Heart left ventricle (tissue), 16 donors: ENCODE measurements at regions not wholly inside any gene's neighbourhood (a gene's known extent, or its start where the extent isn't known, plus 50 kb on each side); places are given as distances from the start of the nearest gene placed in this dataset.
A peak's percentile ranks its signal among the peaks of the same experiment; 100 is the strongest.

Experiments
- ATAC-seq, 4 donors: fragments of 200-7000 bp; cut with Tn5 transposase; one replicate each; pipeline ENCODE4 v1.9.1; 2020 to 2022; ENCODE audit warnings: moderate library complexity in 4 of 4, mild to moderate bottlenecking in 3 of 4, moderate number of reproducible peaks in 1 of 4
- DNase-seq, 5 donors: peaks; one replicate each; pipeline ENCODE4 v3.0.0-alpha.2; 2020
- H3K27ac ChIP-seq, 12 donors: fragments of 200-600 bp; sonication (generic) in 4 of 12; one replicate each; pipeline versions ENCODE4 v1.5.0 to v1.8.0; 2016 to 2022; ENCODE audit warnings: mild to moderate bottlenecking in 2 of 12
- H3K27me3 ChIP-seq, 9 donors: fragments of 200-600 bp; sonication (generic) in 2 of 9; one replicate each; pipeline versions ENCODE4 v1.5.1 to v1.8.0; 2016 to 2022; ENCODE audit warnings: mild to moderate bottlenecking in 3 of 9
- H3K36me3 ChIP-seq, 9 donors: fragments of 200-600 bp; sonication (generic) in 2 of 9; one replicate each; pipeline versions ENCODE4 v1.5.0 to v1.8.0; 2018 to 2022; ENCODE audit warnings: mild to moderate bottlenecking in 2 of 9
- H3K4me1 ChIP-seq, 12 donors: fragments of 200-600 bp; sonication (generic) in 4 of 12; one replicate each; pipeline versions ENCODE4 v1.5.0 to v1.8.0; 2016 to 2022; ENCODE audit warnings: mild to moderate bottlenecking in 3 of 12
- H3K4me3 ChIP-seq, 12 donors: fragments of 200-600 bp; sonication (generic) in 4 of 12; one replicate each; pipeline versions ENCODE4 v1.5.0 to v1.8.0; 2017 to 2022; ENCODE audit warnings: mild to moderate bottlenecking in 9 of 12, moderate library complexity in 4 of 12
- H3K9me3 ChIP-seq, 12 donors: fragments of 200-600 bp; sonication (generic) in 4 of 12; one replicate each; pipeline versions ENCODE4 v1.5.0 to v1.8.0; 2016 to 2022; ENCODE audit warnings: mild to moderate bottlenecking in 1 of 12
- POLR2A ChIP-seq, 2 donors: fragments of 450-650 bp; IDR thresholded peaks; one replicate each; pipeline ENCODE4 v1.6.1; 2017; ENCODE audit warnings: antibody characterized with exemption in 2 of 2, mild to moderate bottlenecking in 2 of 2, moderate library complexity in 2 of 2
- WGBS, 4 donors: extraction: QIAGEN DNeasy Blood & Tissue Kit in 2 of 4; methylation state at CpG; one replicate each; pipeline versions ENCODE4 v1.1.5 to v1.1.7; 2013 to 2018; 5-methylcytosine and 5-hydroxymethylcytosine counted together
- intact Hi-C, 10 donors: fragments of 100-400 bp; cut with DNase I; formaldehyde crosslinking; loops; one replicate each; pipeline versions ENCODE4 v1.11.1 to v1.14.2; 2022
- TF ChIP-seq, protein P1 (sequence below), 12 donors: fragments of 200-600 bp; sonication (generic) in 4 of 12; IDR thresholded peaks; one replicate each; pipeline versions ENCODE4 v1.5.0 to v1.8.0; 2018 to 2022; ENCODE audit warnings: antibody characterized with exemption in 12 of 12, mild to moderate bottlenecking in 5 of 12
- donor health status: ischemic (EF 13 %, LVEDD 7.1; RV severe dilation, severe dysfunction).
- donor health status: healthy with polysubstance abuse.
- donor health status: DM: no; HTN: yes; CAD: no.
- donor health status: DM: no; HTN: no; CAD: no.
- donor health status: ischemic (EF 25% LVEDD 6.9; RV normal size, moderate dysfunction).
- donor health status: ischemic (EF 25% LVEDD 5.7; RV mildly dilated, moderate dysfunction).
- donor health status: healthy.
- donor health status: DM: yes; HTN: yes; CAD: no.
- donor health status: ischemic (EF 35%, LVEDD 5.7; RV mildly dilated, moderate dysfunction).
- donor health status: nonischemic (EF 11% LVEDD 7.7; RV severe dilation, severe dysfunction).
- donor health status: DM: yes; HTN: yes; CAD: no.
- donor health status: PGD.
- donor health status: ischemic (EF 29% LVEDD 5.4; RV normal size, mild dysfunction).
- donor health status: nonischemic (EF 23%, LVEDD 6.1; RV moderate dilation, normal function).

DNA sequence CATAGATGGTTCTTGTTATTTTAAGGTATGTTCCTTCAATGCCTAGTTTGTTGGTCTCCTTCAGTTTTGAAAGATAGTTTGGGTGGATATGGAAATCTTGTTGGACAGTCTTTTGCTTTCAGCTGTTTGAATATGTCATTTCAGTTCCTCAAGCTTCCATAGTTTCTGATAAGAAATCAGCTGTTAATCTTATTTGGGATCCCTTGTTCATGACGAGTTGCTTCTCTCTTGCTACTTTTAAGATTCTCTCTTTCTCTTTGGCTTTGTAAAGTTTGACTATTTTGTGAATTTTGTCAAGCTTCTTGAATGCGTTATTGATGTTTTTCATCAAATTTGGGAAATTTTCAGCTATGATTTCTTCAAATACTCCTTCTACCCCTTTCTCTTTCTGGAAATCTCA is 129.5 kb downstream of the GNL3L start:
- ATAC-seq: no peak
- H3K4me3 ChIP-seq: no peak overlapping the region
- no peak for DNase-seq
- H3K27me3 ChIP-seq: no peaks in the 10 kb centered on the region
- TF ChIP-seq, protein P1, sequence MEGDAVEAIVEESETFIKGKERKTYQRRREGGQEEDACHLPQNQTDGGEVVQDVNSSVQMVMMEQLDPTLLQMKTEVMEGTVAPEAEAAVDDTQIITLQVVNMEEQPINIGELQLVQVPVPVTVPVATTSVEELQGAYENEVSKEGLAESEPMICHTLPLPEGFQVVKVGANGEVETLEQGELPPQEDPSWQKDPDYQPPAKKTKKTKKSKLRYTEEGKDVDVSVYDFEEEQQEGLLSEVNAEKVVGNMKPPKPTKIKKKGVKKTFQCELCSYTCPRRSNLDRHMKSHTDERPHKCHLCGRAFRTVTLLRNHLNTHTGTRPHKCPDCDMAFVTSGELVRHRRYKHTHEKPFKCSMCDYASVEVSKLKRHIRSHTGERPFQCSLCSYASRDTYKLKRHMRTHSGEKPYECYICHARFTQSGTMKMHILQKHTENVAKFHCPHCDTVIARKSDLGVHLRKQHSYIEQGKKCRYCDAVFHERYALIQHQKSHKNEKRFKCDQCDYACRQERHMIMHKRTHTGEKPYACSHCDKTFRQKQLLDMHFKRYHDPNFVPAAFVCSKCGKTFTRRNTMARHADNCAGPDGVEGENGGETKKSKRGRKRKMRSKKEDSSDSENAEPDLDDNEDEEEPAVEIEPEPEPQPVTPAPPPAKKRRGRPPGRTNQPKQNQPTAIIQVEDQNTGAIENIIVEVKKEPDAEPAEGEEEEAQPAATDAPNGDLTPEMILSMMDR (IDR thresholded peaks at IDR 0.05): no peak
- TF ChIP-seq POLR2A (IDR thresholded peaks at IDR 0.05): no peak
- WGBS, 4 donors: 56 to 78% (median 70%) methylated on average over 2 of the region's 2 CpGs
- intact Hi-C loops: no loop called here
- H3K4me1 ChIP-seq: no peaks in the 10 kb centered on the region
- no peak overlapping the region for H3K27ac ChIP-seq
- H3K36me3 ChIP-seq: no peaks in the 10 kb centered on the region
- H3K9me3 ChIP-seq: peaks cover 0 to 29% (median 4%) of the 10 kb centered on the region in 12 donors

DNA sequence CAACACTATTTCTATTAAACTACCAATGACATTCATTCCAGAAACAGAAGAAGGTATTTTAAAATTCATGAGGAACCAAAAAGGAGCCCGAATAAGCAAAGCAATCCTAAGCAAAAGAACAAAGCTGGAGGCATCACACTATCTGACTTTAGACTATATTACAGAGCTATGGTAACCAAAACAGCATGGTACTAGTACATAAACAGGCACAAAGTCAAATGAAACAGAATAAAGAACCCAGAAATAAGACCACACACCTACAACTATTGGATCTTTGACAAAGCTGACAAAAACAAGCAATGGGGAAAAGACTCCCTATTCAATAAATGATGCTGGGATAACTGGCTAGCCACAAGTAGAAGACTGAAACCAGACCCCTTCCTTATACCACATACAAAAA is 122.3 kb downstream of the ITIH6 start:
- intact Hi-C loops: no loop called here
- no peak for ATAC-seq
- no peak for DNase-seq
- Histone ChIP-seq H3K27ac (no peak overlapping the region), H3K9me3 (peaks cover 0 to 46% (median 0%) of the 10 kb centered on the region in 12 donors), H3K27me3 (no peaks in the 10 kb centered on the region), H3K4me1 (no peaks in the 10 kb centered on the region), H3K4me3 (no peak overlapping the region), H3K36me3 (no peaks in the 10 kb centered on the region)
- WGBS, 4 donors: 44 to 68% (median 52%) methylated on average over 1 of the region's 1 CpG
- TF ChIP-seq, protein P1 (IDR thresholded peaks at IDR 0.05): no peak

DNA sequence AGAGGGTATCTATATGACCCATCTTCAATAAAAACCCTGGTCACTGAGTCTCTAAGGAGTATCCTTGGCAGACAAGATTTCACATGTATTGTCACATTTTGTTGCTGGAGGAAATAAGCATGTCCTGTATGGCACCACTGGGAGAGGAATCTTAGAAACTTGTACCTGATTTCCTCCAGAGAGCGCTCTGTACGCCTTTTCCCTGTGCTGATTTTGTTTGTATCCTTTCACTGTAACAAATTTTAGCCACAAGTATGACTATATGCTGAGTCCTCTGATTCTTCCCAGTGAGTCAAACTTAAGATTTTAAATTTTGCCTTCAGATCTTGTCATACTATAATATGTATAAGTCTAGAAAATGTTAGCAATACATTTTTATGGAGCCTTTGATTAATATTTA is 102.8 kb downstream of the ITIH6 start:
- intact Hi-C loops: no loop called here
- Histone ChIP-seq H3K9me3 (peaks cover 0 to 7% (median 0%) of the 10 kb centered on the region in 12 donors), H3K27ac (no peak overlapping the region), H3K4me3 (no peak overlapping the region), H3K36me3 (no peaks in the 10 kb centered on the region), H3K4me1 (no peaks in the 10 kb centered on the region), H3K27me3 (no peaks in the 10 kb centered on the region)
- ATAC-seq: no peak
- no peak for DNase-seq
- no peak for TF ChIP-seq POLR2A (IDR thresholded peaks at IDR 0.05)
- TF ChIP-seq, protein P1 (IDR thresholded peaks at IDR 0.05): peak in 3 of 12 donors; percentile 9 to 36 (median 18)
- 36 to 79% (median 38%) methylated on average over 2 of the region's 2 CpGs for WGBS, 4 donors

DNA sequence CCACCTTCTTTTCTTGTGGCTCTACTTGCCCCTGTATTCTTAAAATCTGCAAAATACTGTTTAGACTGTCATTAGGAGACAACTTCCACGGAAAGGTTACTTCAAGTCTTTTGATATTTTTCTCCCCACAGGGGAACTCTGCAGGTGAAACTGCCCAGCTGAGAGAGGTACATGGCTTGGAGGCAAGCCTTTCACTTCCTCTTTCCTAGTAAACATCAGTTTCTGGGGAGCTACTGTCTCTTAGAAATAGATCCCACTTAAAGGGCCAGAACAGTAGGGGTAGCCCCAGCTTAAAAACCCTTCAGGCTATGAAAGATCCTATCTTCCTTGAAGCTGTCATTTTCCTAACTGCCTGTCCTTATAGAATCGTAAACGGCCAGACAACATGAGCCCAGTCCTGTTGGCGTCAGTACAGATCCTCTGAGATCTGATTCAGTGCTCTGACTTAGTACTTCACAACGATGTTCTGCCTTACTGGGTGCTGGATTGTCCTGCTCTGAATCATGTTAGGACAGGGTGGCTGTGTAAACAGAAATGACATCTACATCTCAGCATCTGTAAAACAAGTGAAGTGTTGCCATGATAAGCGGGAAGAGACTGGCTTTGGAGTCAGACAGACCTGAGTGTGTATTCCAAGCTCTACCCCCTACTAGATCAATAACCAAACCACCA is 102.1 kb downstream of the ITIH6 start:
- intact Hi-C loops: no loop called here
- Histone ChIP-seq H3K36me3 (no peaks in the 10 kb centered on the region), H3K27ac (no peak overlapping the region), H3K4me1 (no peaks in the 10 kb centered on the region), H3K9me3 (peaks cover 0 to under 1% (median 0%) of the 10 kb centered on the region in 12 donors), H3K27me3 (no peaks in the 10 kb centered on the region), H3K4me3 (no peak overlapping the region)
- TF ChIP-seq POLR2A (IDR thresholded peaks at IDR 0.05): no peak
- TF ChIP-seq, protein P1 (IDR thresholded peaks at IDR 0.05): no peak
- ATAC-seq: no peak
- no peak for DNase-seq
- 48 to 58% (median 56%) methylated on average over 6 of the region's 6 CpGs for WGBS, 4 donors
